ENCODE measurements at regions not wholly inside any gene's neighbourhood (a gene's known extent, or its start where the extent isn't known, plus 50 kb on each side); places are given as distances from the start of the nearest gene placed in this dataset.

DNA sequence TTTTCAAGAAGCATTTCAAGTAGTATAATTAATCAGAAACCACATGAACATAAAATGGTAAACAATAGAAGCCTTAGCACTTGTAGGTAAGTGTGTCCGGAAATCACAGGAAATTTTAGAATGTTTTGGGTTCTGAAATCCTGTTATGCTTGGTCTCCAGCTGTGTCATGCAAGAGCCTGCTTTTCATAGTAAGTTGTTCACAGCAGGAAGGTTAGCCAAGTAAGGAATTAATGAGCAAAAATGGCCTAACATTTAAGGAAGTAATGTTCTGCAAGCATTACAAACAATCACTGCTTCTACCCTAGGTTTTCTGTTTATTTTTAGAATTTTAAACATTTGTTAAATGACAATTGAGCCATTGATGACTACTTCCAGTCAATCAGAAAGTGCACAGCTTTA is 669.5 kb downstream of the SLCO4C1 start:
- Histone ChIP-seq H3K4me1 (no peaks in the 10 kb centered on the region), H3K27me3 (replicated peaks; ENCODE audit: control insufficient read depth, insufficient read depth, low read length) (no peaks in the 10 kb centered on the region), H3K9me3 (no peaks in the 10 kb centered on the region), H3K4me3 (ENCODE audit: low read depth, low read length) (no peak overlapping the region), H3K36me3 (ENCODE audit: control insufficient read depth, insufficient read depth, low read length) (no peaks in the 10 kb centered on the region)
- Mint-ChIP-seq H3K36me3 (ENCODE audit: insufficient read depth, unreplicated experiment) (no peaks in the 10 kb centered on the region), H3K4me3 (ENCODE audit: unreplicated experiment) (no peak overlapping the region), H3K27ac (ENCODE audit: unreplicated experiment) (no peak overlapping the region), H3K4me1 (ENCODE audit: low read depth, unreplicated experiment) (no peaks in the 10 kb centered on the region), H3K9me3 (ENCODE audit: unreplicated experiment) (peaks cover 17% of the 10 kb centered on the region), H3K27me3 (ENCODE audit: insufficient read depth, unreplicated experiment) (no peaks in the 10 kb centered on the region)
- intact Hi-C loops (cut with micrococcal nuclease; ENCODE audit: unreplicated experiment), result no loop called here
- BruUV-seq (replicated peaks), result no TSS peak
- CTCF ChIA-PET, result no interaction called here
- POLR2A ChIA-PET, result no interaction called here
- TF ChIP-seq, protein P1, sequence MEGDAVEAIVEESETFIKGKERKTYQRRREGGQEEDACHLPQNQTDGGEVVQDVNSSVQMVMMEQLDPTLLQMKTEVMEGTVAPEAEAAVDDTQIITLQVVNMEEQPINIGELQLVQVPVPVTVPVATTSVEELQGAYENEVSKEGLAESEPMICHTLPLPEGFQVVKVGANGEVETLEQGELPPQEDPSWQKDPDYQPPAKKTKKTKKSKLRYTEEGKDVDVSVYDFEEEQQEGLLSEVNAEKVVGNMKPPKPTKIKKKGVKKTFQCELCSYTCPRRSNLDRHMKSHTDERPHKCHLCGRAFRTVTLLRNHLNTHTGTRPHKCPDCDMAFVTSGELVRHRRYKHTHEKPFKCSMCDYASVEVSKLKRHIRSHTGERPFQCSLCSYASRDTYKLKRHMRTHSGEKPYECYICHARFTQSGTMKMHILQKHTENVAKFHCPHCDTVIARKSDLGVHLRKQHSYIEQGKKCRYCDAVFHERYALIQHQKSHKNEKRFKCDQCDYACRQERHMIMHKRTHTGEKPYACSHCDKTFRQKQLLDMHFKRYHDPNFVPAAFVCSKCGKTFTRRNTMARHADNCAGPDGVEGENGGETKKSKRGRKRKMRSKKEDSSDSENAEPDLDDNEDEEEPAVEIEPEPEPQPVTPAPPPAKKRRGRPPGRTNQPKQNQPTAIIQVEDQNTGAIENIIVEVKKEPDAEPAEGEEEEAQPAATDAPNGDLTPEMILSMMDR (IDR thresholded peaks at IDR 0.05; ENCODE audit: insufficient read depth in 1 of 2, low read depth in 1 of 2, low read length in 1 of 2, severe bottlenecking in 1 of 2, unreplicated experiment in 1 of 2), result no peak
- no peak for DNase-seq

DNA sequence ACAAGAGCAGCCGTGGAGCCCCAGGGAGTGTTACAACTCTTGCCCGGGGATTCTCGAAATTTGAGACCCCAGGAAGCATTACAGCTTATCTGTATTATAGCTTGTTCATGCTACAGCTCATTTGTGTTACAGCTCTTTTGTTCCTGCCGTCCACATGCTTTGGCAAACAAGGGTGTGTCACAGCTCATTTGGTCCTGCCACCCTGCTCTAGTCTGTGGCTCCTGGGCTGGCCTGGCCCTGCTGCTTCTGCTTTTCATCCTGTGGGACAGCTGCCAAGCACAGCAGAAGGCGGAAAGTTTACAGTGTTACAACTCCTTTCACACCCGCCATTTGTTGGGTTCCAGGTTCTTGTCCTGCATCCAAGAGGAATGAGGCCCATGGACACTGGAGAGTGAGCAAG is 685.0 kb downstream of the SLCO4C1 start:
- ChIA-PET POLR2A (no interaction called here), CTCF (no interaction called here)
- TF ChIP-seq, protein P1 (IDR thresholded peaks at IDR 0.05; ENCODE audit: insufficient read depth in 1 of 2, low read depth in 1 of 2, low read length in 1 of 2, severe bottlenecking in 1 of 2, unreplicated experiment in 1 of 2), result no peak
- no TSS peak for BruUV-seq (replicated peaks)
- Mint-ChIP-seq H3K4me1 (ENCODE audit: low read depth, unreplicated experiment) (no peaks in the 10 kb centered on the region), H3K27ac (ENCODE audit: unreplicated experiment) (no peak overlapping the region), H3K9me3 (ENCODE audit: unreplicated experiment) (no peaks in the 10 kb centered on the region), H3K36me3 (ENCODE audit: insufficient read depth, unreplicated experiment) (no peaks in the 10 kb centered on the region), H3K27me3 (ENCODE audit: insufficient read depth, unreplicated experiment) (no peaks in the 10 kb centered on the region), H3K4me3 (ENCODE audit: unreplicated experiment) (no peak overlapping the region)
- no peaks in the 10 kb centered on the region for H3K9me3 ChIP-seq
- H3K4me3 ChIP-seq (ENCODE audit: low read depth, low read length), result no peak overlapping the region
- no peaks in the 10 kb centered on the region for H3K4me1 ChIP-seq
- intact Hi-C loops (cut with micrococcal nuclease; ENCODE audit: unreplicated experiment), result no loop called here
- no peak for DNase-seq
- H3K36me3 ChIP-seq (ENCODE audit: control insufficient read depth, insufficient read depth, low read length), result no peaks in the 10 kb centered on the region; the same call in 1 of the 2 replicates
- H3K27me3 ChIP-seq (replicated peaks; ENCODE audit: control insufficient read depth, insufficient read depth, low read length), result no peaks in the 10 kb centered on the region

DNA sequence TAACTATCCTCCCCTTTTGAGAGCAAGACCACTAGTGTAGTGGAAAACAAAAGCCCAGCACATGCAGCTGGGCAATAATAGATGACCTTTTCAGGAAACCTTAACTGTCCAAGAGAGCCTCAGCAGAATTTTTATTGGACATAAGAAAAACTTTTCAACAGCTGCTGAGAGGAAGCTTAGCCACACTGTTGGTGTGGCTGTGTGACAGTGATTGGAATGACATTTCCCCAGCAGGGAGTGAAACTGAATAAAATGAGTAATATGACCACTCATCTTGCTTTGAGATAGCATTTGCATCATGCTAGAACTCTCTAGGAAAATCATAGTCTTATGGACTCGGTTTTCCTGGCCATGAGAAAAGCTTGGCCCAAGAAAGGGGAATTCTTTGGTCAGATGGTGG is 687.8 kb downstream of the SLCO4C1 start:
- no TSS peak for BruUV-seq (replicated peaks)
- Mint-ChIP-seq H3K4me3 (ENCODE audit: unreplicated experiment) (no peak overlapping the region), H3K4me1 (ENCODE audit: low read depth, unreplicated experiment) (peaks cover 6% of the 10 kb centered on the region), H3K27ac (ENCODE audit: unreplicated experiment) (peak overlapping the region; percentile 40), H3K27me3 (ENCODE audit: insufficient read depth, unreplicated experiment) (no peaks in the 10 kb centered on the region), H3K36me3 (ENCODE audit: insufficient read depth, unreplicated experiment) (no peaks in the 10 kb centered on the region), H3K9me3 (ENCODE audit: unreplicated experiment) (no peaks in the 10 kb centered on the region)
- ChIA-PET CTCF (no interaction called here), POLR2A (no interaction called here)
- Histone ChIP-seq H3K9me3 (no peaks in the 10 kb centered on the region), H3K27me3 (replicated peaks; ENCODE audit: control insufficient read depth, insufficient read depth, low read length) (no peaks in the 10 kb centered on the region), H3K36me3 (ENCODE audit: control insufficient read depth, insufficient read depth, low read length) (no peaks in the 10 kb centered on the region; the same call in 1 of the 2 replicates), H3K4me1 (peaks cover 7% of the 10 kb centered on the region; the same call in 1 of the 2 replicates), H3K4me3 (ENCODE audit: low read depth, low read length) (no peak overlapping the region)
- intact Hi-C loops (cut with micrococcal nuclease; ENCODE audit: unreplicated experiment), result no loop called here
- TF ChIP-seq, protein P1 (IDR thresholded peaks at IDR 0.05; ENCODE audit: insufficient read depth in 1 of 2, low read depth in 1 of 2, low read length in 1 of 2, severe bottlenecking in 1 of 2, unreplicated experiment in 1 of 2), result no peak
- DNase-seq, result no peak
